GM21619 (cell line): ENCODE measurements at regions not wholly inside any gene's neighbourhood (a gene's known extent, or its start where the extent isn't known, plus 50 kb on each side); places are given as distances from the start of the nearest gene placed in this dataset.
"Not testable (repeated sequence)": the region's sequence is repeated elsewhere in the genome, so short reads cannot be mapped to it uniquely, and the experiment has no call there.

Experiments
- ATAC-seq: cut with Tn5 transposase; IDR thresholded peaks from one replicate; pipeline ENCODE4 v1.9.1; 2021; ENCODE audit not compliant: unreplicated experiment

DNA sequence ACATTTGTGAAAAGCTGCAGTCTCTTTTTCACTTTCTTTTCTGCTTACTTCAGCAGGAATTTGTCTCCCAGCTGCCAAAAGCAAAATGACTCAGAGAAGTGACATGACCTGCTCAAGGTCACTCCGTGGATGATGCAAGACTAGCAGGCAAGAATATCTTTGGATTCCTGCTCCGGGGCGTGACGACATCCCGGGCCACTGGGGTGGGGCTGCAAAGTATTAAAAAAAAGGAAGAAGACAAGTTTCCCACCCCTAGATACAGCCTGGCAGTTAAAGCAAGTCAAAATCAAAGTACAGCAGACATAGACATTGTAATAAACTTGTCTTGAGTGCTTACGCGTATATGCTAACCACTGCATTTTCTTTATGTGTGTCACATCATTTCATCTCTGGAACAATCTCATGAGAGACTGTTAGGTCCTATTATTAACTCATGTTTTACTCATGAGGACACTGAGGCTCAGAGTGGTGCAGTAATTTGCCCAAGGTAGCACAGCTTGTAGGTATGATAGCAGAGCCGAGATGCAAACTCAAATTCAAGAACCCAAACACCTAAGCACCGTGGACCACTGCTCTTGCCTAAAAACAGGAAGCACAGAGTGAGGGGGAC lies 485.2 kb upstream of the PROK2 start:
- ATAC-seq: no peak

DNA sequence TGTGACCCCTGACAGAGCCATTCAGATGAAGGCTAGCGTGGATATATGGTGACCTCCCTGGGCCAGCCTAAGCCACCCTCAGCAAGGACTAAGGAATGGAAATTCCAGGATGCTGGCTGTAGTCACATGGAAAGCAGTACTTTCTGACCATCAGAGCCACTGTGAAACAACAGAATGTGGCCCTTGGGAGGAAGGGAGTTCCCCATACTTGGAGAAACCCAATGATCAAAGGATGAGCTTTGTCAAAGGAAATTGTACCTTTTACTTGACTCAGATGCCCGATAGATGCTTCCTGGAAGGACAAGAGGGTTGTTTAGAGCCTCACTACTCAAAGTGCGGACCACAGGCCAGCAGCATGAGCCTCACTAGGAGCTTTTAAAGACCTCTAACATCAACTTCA lies 484.5 kb upstream of the PROK2 start:
- no peak for ATAC-seq

DNA sequence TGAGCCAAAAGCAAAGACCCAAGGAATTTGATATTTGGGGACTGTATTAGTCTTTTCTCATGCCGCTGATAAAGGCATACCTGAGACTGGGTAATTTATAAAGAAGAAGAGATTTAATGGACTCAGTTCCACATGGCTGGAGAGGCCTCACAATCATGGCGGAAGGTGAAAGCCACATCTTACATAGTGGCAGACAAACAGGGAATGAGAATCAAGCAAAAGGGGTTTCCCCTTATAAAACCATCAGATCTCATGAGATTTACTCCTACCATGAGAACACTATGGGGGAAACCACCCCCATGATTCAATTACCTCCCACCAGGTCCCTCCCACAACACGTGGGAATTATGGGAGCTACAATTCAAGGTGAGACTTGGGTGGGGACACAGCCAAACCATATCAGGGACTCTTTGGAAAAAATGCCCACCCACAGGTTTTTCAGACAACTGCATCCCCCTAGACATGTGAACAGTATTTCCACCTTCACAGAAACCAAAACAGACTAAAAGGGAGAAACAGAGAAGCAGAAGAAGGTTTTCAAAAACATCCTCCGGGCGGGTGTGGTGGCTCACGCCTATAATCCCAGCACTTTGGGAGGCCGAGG lies 482.1 kb upstream of the PROK2 start:
- not testable (repeated sequence) for ATAC-seq

DNA sequence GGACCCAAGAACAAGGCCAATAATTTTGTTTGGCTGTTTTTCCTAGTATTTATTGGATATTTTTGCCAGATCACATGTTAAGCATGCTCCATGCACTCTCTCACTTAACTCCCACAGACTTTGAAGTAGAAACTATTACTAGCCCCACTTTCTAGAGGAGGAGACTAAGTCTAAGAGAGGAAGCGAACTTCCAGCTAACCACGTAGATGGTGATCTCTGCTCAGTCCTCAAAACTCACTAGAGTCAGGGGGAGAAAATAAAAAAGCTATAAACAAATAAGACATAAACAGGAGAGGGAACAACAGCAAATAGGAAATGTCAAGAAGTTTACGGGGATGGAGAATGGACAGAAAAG lies 481.0 kb upstream of the PROK2 start:
- ATAC-seq: peak; percentile 36

DNA sequence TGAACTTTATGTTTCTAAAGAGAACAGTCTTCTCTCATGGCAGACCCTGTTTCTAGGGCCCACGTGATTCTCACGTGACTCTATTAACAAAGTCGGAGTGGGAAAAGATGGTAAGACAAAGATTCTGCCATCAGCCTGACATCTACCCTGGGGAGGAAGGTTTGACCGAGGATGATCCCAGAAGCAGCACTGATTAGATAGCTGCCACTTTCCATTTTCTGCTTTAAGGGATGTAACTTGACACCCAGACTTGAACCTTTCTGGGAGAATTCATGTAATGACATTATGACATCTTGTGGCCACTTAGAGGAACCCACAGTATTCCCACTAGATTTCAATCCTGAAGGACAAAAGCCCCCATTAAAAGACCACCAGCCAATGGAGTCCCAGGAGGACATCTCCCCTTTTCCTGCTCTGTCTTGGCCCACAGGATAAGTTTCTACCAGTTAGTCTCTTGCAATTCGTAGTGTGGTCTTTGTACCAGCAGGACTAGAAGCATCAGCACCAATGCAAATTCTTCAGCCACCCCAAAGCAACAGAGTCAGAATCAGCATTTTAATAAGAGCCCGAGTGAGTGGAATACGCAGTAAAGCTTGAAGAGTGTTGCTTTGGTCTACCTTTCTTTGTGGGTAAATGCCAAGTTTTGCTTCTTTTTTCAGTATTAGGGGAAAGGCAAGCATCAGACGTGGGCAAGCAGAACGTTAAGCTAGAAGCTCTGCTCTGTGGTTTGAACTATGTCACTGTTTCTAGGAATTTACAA lies 480.5 kb upstream of the PROK2 start:
- ATAC-seq: peak; percentile 52

DNA sequence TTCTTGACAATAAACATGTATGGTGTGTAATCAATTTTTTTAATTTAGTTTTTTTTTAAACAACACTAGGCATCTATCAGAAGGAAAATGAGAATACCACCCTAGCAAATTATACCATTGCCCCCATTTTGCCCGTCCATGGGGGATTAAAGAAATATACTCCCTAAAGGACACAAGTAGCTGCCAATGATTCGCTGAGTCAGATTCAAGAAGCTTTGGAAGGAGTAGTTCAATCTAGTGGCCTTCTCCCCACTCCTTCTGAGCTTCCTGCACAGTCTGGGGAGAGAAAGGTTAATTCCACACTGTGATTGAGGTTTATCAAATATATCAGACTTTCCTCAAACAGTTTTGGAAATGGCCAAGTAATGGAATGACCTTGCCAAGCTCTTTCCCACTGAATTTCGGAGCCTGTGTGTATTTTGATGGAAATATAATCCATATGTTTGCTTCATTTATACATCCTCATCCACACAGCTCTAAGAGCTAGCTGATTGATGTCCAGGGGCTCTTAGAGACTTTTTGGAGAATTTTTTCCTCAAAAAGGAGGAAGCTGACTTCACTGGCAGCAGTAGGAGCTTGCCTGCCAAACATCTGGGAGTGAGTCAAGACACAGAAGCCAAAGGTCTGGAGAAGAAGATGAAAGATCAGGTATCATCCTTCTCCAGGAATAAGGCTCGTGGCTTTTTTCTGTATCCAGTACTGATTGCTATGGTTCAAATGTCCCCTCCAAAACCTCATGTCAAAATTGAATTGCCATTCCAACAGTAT lies 478.5 kb upstream of the PROK2 start:
- no peak for ATAC-seq

DNA sequence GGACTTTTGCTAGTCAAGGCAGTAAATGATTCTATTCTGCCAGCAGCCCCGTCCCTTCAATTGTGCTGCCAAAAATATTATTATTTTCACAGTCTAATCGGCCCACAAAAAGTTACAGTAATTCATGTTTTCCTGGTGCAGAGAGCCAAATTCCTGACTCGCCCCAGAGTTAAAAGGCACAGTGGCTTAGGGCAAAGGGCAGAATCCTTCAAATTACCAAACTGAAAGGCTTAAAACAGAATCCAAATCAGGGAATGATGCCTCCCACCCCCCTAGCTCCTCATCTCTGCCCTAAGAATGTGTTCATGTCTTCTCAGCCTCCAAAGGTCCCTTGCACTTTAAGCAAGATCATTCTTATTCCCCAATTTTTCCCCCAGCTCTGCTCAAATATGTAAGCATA lies 477.8 kb upstream of the PROK2 start:
- no peak for ATAC-seq

DNA sequence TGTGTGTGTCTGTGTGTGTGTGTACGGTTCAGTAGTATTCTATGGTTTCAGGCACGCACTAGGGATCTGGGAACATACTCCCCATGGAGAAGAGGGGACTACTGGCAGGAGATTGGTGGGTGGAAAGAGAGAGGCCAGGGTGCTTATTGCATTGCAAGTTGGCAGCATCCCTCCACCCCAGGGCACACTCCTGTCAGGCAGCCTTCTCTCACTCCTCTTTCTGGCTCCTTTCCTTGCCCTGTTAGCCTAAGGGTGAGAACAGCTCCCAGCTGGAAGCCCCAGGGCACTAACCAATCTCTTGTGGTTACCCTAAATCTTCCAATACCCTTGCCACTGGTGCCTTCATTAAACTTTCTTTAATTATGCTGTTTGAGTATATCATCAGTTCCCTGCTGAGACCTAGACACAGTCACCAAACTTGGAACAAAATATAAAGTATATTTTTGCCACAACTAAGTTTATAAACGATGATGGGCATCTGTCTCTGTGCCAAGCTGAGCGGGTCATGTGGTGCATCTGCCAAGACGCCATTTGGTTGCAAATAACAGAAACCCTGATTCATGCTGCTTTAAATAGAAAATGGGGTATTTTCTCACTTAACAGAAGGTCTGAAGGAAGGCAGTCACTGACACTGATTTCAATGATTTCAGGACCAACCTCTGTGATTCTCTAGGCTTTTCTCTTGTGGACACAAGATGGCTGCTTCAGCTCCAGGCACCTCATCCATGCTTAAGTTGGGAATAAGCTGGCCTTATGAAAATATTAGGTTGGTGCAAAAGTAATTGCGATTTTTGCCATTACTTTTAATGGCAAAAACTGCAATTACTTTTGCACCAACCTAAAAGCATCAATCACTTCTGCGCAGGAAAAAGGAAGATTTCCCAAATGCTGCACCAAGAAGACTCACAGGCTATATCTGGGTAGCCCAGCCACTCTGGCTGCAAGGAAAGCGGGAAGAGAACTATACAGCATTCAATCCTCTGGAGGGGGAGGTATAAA lies 476.9 kb upstream of the PROK2 start:
- no peak for ATAC-seq

DNA sequence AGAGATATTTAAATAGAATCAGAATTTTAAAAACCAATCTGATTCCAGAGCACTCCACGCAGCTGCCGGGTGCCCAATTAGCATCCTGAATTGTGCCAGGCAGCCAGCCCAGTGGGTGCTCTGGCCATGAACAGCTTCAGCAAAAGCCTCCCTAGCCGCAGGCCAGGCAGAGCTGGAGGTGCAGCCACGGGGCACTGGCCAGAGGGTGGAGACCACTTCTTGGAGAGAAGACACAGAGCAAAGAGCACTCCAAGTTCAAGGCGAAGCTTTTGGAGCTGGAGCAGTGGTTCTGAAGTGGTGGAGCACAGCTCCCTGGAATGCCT lies 475.6 kb upstream of the PROK2 start:
- ATAC-seq: no peak

DNA sequence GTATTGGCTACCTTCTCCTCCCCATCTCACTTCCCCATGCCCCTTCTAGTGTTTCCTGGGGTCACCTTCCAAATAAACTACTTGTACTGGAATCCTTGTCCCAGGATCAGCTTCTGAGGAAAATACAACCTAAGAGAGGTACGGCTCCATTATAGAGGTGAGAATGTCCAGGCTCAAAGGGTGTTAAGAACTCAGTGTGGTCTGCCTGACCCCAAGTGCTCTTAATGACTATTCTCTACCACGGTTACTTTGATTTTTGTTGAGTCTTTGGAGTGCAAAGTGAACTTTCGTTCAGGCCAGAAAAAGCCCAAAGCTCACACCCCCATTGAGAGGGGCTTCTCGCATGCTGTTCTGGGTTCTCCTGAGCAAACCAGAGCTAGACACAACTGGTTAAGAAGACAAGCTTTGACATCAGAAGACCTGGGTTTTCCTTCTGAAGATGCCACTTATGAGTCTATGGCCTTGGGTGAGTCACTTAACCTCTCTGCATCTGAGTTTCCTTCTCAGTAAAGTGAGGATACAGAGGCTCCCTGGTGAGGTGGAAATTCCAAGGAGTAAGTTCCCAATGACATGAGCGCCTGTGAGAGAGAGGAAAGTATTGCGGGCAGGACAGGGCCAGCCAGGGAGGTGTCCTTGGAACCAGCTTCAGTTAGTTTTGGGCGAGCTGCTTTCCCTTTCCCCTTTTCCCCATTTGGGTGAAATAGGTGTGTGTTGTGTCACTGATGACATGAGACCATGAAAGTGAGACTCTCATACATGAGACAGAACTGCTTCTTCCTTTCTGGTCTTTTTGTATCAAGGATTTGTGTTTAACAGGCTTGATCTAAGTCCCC lies 475.0 kb upstream of the PROK2 start:
- ATAC-seq: no peak

DNA sequence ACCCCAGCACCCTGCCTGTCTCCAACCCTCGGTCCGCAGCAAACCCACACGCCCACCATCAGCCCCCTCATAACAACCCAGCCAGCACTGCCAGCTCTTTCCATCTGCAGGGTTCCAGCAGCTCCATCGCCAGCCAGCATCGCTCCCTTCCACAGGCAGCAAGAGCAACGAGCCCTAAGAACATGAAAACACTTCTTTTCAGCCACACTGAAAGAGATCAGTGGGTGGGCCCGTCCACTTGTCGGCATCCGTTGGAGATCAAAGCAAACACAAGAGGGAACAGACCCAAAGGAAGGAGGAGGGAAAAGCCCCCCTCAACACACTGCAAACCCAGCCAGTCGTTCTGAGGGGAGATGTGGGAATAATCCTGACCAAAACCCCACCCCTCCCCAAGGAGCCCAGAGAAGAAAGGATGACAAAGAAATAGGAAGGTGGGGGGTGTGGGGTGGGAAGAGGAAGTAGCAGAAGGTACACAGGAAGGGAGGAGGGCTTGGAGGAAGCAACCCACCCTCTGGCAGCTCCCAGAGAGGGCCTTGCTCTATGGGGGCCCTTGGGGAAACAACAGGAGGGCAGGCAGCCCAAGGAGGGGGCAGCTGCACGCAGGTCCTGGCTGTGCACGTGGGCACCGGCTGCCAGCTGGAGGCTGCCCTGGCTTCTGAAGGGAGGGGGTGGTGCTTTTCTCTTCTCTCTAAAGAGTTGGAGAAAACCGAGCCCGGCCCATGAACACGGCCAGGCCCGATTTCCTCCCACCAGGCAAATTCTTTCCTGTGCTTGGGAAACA lies 473.6 kb upstream of the PROK2 start:
- ATAC-seq: no peak

DNA sequence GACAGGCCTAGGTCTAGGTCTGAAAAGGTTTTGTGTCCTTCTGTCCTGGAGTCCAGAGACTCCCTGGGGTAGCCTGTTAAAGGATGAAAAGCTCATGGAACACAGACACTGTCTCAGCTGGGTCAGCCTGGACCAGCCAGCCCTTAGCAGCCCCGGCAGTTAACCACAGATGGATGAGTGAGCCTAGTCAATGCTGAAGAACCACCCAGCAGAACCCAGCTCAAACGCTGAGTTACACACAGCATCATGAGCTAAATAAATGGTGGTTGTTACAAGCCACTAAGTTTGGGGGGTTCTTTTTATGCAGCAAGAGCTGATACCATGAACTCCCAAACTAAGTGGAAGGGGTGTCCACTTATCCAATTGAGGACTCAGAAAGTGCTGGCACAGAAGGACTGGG lies 472.8 kb upstream of the PROK2 start:
- ATAC-seq: no peak

DNA sequence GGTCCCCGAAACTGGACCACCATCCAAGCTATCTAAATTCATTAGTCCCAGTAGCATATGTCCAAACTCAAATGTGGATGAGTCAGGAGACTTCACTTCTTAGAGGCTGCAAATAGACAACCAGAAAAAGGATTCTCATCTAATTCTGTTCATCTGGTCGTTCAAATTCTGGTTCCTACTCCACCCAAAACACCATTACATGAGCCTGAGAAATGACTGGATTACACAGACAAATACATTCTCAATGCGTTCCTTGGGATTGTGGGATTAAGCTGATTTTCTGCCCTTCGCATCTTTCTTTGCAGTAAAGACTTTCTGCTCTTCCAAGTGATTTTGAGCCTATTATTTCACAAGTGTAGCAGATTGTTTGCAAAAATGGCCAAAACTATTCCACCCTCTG lies 472.3 kb upstream of the PROK2 start:
- ATAC-seq: no peak

DNA sequence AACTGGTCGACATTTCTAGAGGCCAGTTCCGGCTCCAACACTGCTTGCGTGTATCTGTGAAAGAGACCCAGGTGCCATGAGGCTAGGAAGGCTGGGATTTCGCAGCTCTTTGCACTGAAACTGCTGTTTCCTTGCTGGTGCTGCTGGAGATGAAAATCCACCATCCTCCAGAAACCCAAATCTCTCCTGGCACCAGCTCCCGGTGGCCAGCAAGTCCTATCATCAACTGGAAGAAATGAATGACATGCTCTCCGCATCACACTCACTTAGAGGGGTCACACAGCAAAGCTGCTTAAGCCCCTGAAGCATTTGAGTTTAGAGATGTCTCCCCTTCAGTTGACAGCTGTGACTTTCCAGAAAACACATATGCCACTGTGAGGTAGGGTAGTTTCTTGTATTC lies 471.8 kb upstream of the PROK2 start:
- no peak for ATAC-seq

DNA sequence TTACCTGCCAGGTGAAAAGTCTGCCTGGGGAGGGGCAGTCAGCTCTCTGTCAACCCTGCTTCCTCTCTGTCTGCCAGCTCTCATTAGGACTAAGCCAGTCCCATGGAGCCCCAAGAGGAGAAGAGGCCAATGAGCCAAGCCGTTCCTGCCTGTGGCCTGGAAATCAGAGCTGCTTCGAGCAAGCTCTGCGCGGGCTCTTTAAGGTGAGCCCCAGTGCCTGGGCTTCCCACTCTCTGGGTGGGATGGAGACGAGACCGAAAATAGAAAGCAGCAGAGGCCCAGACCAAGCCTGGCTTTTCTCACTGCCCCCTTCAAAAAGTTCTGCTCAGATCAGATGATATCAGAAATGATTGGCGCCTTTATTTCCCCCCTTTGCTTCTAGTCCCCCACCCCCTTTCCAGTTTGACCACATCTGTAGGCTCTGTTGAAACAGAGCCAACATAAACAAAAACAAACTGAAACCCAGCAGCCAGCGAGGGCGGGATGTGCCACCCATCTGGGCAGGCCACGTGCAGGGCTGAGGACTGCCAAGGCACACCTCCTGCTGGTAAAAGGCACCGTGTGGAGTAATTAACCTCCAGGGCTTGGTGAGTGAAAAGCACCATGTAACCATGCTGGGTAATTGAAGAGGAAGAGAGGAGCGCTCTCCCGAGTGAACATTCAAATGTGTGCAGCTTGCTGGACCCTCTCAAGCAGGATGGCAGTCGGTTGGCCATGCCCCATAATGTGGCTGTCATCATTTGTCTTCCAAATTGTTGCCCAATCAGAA lies 471.0 kb upstream of the PROK2 start:
- no peak for ATAC-seq

DNA sequence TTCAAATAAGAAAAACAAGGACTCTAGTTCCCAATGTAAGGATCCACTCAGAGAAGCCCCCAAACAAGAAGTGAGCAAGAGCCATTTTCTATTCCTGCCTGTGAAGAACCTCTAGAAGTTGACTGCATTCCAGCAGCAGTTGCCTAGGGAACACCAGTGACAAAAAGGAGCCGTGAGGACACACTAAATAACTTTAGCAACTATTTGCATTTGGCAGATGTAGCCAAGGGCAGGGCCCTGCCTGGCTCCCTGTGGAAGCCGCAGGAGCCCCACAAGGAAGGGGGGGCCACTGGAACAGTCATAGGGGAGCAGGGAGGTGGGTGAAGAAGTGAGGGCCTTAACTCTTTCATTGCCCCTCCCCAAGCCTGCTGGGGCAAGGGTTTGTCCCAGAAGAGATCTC lies 470.2 kb upstream of the PROK2 start:
- ATAC-seq: no peak

DNA sequence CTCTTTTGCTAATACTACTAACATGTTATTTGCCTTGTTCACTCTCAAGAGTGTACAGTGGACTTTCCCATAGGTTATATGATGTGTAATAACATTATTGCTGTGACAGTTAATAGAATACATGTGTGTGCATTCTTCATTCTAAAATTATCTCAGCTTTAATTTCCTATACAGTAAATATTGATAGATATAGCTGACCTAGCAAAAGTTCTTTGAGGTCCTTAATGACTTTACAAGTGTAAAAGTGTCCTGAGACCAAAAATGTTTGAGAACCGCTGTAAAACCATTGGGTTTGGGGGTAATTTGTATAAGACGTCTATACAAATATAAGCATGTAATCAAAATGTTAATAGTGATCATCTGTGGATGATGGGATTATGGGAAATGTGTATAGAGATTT lies 469.5 kb upstream of the PROK2 start:
- ATAC-seq: no peak

DNA sequence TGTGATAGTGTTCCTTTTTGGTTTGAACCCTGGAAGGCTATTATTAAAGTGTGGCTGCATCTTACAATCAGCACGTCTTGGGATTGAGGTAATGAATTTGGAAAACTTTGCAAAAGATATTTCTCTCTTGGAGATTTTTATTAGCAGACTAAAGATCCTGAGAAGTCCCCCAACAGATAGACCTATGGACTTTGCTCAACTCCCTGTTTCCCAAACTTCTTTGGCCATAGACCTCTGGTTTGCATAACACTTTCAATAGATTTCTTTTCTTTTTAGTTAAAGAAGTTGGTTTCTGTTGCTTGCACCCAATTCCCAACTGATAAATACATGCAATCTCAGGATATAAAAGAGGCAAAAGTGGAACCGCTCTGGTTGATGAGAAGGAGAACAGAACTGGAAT lies 465.8 kb upstream of the PROK2 start:
- ATAC-seq: no peak
